Spleen (tissue), 7 donors: ENCODE measurements at regions not wholly inside any gene's neighbourhood (a gene's known extent, or its start where the extent isn't known, plus 50 kb on each side); places are given as distances from the start of the nearest gene placed in this dataset.

Experiments used
- CTCF ChIP-seq, 11 experiments: fragments of 200-600 bp in 7 of 11; fragments of 450-650 bp in 4 of 11; sonication (generic) in 4 of 11; IDR thresholded peaks in 8 of 11; conservative IDR thresholded peaks in 3 of 11; 1 replicate in 7 of 11; 2 replicates in 4 of 11; pipeline versions ENCODE4 v1.4.0 to v1.8.0; 2016 to 2021; ENCODE audit warnings: antibody characterized with exemption in 11 of 11, inconsistent platforms in 4 of 11, mild to moderate bottlenecking in 1 of 11
- POLR2A ChIP-seq, 3 donors: fragments of 450-650 bp; IDR thresholded peaks; one replicate each; pipeline ENCODE4 v1.5.1; 2017; ENCODE audit warnings: antibody characterized with exemption in 3 of 3, mild to moderate bottlenecking in 1 of 3
- POLR2AphosphoS5 ChIP-seq, 3 donors: sonication (generic); formaldehyde crosslinking; IDR thresholded peaks; one replicate each; pipeline ENCODE4 v1.5.1; 2017; ENCODE audit warnings: antibody characterized with exemption in 3 of 3
- donor health status: DM: no; HTN: no; CAD: no; lungs with moderate emphysema.
- donor health status: DM: no; HTN: no; CAD: no.
- donor health status: DM: no; HTN: no; CAD: no.

GRCh38 chr7:94244760-94245159, 149.9 kb upstream of the COL1A2 start:
- TF ChIP-seq CTCF (IDR thresholded peaks at IDR 0.05 in 8 of 11, conservative IDR thresholded peaks at IDR 0.05 in 3 of 11) (no peak), POLR2A (IDR thresholded peaks at IDR 0.05) (no peak), POLR2AphosphoS5 (IDR thresholded peaks at IDR 0.05) (no peak)
